Smooth muscle cell of the brain vasculature (primary cell): ENCODE measurements at regions not wholly inside any gene's neighbourhood (a gene's known extent, or its start where the extent isn't known, plus 50 kb on each side); places are given as distances from the start of the nearest gene placed in this dataset.

Source experiments
- DNase-seq: peaks from one replicate; pipeline ENCODE4 v3.0.0-alpha.2; 2012; ENCODE audit warnings: low read depth, low spot score

DNA sequence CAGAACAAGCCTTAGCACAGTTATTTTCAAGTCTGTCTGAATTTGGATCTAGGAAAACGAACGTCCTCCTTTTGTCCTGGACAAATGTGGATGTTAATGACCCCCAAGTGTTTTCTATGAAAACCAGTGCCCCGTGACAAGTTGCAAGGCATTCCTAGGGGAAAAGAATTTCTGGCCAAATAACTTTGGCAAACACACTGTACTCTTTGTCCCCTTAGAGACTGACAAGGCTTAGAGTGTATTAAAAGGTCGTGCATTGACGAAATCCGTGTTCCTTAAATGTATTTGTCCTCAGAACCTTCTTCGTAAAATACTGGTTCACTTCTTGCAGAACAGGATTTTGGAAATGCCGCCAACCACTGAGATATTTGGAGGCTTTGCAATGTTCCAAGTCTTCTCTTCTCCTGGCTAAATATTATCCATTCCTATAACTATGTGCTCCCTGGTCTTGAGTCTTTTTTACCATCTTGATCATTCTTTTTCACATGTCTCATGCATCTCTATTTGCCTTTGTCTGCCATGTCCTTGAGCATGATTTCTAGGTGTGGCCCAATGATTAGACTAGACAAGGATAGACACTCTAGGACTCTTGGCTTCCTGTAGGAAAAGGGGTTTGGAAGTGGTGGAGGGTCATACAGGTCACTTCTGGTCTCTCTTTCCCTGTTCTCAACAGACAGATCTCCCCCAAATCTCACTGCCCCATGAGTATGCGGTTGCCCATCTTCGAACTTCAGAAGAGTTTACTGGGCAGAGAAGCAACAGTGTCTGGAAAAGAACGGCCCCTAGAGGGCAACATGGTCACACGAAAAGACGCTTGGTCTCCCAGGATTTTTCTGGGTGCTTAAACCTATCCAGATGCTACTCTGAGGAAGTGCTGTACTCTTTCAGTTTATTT is 117.5 kb downstream of the EDEM1 start:
- no peak for DNase-seq

DNA sequence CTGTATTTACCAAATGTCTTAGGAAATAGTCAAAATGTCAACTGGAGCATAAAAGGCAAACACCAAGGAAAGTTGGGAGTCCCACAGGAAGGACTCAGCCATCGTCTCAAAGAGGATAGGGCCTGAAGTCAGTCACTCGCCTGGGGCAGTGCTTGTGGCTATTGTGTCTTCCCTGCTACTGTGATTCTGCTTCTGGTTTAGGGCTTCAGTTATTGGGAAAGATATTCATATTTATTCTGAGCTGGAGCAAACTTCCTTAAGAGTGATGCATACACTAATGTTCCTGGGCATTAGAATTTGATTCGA is 118.1 kb downstream of the EDEM1 start:
- no peak for DNase-seq

DNA sequence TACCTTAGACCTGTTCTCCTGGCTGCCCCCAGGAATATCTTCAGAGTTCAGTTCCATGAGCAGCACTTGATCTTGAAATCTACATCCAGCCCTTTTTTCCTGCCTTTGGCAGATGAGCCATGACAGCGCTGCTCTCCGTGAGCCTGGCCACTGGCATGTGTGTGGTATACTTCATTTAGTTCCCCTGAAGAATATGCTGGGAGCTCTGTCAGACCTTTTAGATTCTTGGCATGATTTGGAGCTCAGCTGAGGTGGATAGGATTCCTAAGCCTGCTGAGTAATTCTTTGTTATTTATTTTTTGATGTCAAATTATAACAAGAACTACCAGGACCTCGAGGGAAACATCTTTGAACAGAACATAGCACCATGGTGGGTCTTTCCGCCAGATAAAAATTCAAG is 121.7 kb downstream of the EDEM1 start:
- DNase-seq: no peak

DNA sequence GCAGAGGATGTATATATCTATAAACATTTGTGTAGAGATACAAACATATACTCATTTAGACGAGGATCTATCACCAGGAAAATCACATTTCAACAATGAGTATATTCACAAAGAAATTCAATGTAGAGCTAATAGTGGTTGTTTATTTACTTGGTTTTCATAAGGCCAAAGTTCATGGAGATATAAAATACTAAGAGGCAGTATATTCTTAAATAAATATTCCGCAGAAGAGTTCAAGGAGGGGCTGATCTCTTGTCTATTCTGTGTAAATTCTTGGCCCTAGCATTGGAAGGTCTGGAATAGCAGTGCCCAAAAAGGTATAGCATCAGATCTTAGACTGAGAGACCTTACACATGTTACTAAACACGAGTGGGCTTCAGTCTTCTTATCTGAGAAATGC is 122.1 kb downstream of the EDEM1 start:
- DNase-seq: no peak

DNA sequence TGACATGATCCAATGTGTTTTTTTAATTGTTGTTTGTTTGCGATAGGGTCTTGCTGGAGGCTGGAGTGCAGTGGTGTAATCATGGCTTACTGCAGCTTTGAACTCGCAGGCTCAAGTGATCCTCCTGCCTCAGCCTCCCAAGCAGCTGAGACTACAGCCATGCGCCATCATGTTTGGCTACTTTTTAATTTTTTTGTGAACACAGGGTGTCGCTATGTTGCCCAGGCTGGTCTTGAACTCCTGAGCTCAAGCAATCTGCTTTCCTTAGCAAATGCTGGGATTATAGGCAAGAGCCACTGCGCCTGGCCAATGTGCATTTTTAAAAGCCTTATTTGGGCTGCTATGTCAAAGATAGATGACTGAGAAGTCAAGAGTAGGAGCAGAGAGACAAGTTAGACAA is 123.0 kb downstream of the EDEM1 start:
- no peak for DNase-seq

DNA sequence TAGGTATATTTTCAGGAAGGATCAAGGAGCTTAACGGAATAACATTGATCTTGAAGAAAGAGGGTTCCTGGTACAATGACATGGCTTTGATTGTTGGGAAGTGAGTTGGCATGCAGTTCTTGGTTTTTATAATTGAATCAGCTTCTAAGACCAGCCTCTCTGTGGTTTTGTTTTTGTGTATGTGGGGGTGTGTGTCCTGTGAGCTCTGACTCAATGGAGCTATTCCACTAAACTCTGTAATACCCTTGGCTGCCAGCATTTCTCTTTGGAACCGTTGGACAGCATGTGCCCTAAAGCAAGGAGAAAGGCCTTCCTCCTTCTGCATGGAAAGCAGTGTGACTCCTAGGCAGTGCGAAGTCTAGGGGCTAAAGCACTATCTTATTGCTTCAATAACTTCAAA is 124.8 kb downstream of the EDEM1 start:
- DNase-seq: no peak

DNA sequence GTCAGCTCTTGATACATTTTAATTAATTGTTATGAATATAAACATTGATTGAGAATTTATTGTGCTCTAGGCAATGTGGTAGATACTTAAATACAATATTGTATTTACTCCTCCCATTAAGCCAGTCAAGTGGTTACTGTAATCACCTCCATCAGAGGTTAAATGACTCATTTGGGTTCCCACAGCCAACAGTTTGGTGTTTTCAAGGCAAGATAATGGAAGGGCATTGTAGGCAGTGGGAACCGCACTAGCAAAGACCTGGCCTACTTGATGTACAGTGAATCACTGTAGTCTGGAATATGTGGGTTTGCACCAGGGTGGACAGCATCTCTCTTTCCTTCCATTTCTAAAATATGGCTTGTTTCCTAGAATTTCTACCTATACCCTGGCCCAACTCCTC is 127.4 kb downstream of the EDEM1 start:
- DNase-seq: no peak

DNA sequence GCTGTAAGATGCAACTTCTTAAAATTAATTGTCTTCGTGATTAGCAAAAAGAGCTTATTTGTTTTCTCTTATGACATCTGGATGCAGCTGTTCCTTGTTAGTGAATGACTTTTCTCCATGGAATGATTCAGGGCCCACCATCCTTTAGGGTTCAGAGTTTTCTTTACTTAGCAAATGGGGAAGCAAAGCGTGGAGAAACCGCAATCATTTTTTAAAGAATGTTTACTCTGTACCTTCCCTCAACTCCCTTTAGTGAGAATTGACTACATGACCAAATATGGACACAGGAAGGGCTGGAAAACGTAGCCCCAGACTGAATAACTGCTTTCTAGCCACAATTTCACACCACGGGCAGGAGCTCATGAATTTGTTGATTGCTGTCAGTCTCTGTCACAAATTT is 130.1 kb downstream of the EDEM1 start:
- no peak for DNase-seq

DNA sequence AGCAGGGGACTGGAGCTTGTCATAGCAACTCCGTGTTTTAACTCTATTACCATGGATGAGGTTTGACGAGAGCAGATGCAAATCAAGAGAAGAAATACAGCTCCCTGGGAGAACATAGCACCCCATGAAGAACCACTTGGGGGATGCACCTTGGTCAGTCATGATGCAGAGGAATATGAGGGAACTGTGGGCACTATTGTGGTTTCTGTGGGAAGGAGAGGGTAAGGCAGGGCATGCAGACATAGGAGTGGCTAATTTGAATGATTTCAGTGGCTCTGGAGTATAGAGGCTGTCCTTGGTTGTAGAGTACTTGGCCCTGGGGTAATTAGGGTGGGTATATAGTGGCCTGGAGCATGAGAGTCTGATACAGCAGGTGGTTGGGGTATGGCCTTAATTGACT is 131.9 kb downstream of the EDEM1 start:
- DNase-seq: no peak

DNA sequence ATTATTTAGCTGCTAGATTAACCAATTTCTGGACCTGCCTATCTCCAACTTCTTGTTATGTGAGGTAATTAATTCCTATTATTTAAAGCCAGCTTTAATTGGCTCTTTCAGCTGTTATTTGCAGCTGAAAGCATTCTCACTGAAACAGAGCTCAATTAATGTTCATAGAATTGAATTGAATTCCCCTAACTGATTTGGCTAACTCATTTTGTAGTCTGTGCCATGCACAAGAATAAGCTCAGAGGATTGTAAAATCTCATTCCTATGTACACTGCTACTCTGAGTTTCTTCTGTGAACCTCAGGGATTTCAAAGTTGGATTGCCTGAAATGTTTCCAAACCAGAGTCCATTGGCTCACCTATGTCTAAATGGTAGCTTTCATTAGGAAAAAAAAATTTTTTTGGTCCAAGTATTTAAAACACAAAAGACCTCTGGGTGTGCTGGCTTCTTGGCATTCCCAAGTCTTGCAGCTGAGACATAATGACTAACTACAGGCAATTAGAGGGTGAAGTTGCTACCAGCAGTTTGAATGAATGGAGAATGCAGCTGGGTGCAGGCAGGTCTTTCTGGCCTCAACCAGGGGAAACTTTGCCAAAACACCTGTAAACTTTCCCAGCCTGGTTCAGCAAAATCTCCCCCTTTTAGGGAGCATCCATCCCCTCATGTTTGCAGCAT is 134.3 kb downstream of the EDEM1 start:
- DNase-seq: no peak

DNA sequence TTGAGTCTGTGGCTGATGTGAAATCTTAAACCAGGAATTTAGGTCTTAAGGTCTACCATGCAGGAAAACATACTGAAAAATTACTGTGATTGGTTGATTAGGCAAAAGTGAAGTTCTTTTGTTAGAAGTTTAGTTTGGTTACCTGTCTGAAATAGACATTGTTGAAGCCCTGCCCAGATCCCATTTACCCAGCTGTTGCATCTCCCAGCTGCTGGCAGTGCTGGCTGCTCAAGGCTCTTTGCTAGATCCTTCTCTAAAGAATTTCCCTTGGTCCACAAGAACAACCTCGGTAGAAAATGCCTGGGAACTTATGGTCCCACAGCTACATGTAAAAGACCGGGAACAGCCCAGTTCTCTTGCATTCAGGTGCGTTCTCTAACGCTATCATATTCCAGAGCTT is 137.3 kb downstream of the EDEM1 start:
- no peak for DNase-seq

DNA sequence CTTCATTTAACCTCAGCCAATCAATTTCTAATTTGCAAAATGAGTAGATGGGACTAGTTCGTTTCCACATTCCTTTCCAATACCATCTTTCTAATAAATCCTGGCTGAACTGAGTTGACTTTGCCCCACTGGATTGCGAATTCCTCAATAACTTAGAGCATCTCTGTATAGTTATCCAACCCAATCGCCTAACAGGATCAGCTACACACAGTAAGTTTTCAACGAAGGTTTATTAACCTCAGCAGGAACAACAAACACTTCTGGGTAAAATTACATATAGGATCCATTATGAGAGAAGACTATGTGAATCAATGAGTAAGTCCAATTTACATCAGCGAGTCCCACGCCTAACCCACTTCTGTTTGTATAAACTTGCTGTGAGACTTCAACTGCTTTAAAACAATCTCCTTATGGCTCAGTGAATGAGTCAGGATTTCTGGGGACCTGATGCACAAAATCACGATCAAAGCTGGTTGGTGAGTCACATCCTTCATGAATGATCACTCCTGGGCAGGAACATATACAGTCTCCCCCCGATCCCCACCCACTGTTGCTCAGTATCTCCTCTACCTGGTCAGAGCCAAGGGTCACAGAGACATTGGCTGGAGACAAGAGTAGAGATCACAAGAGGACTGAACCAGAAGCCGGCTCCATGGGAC is 142.8 kb downstream of the EDEM1 start:
- DNase-seq: no peak

DNA sequence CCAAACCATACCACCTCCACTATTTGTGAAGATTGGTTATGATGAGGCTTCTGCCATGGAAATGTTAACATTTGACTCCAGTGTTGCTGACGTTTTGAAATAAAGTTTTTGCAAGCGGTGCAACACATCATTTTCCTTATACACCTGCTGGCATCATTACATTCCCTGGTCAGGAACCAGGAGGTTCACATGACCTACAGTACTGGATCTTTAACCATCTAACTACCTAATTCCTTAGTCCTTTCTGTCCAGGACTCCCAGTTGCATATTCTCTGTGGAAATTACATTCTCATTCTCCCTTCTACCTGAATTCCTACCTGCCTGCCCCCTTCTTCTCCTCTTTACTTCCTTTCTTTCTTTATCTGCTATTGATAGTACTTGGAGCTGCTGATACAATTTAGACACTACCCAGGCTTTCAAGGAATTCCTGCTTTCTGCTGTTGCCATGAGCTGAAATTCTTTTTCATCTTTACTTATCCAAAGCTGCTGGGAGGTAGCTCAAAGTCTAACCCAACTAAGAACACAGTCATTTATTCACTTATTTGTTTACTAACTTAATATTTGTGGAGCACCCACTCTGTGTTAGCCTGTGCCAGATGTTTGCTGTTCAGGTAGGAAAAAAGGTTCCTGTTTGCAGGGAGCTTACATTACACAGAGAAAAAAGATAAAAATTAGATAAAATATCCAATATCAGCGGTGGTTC is 144.2 kb downstream of the EDEM1 start:
- DNase-seq: no peak

DNA sequence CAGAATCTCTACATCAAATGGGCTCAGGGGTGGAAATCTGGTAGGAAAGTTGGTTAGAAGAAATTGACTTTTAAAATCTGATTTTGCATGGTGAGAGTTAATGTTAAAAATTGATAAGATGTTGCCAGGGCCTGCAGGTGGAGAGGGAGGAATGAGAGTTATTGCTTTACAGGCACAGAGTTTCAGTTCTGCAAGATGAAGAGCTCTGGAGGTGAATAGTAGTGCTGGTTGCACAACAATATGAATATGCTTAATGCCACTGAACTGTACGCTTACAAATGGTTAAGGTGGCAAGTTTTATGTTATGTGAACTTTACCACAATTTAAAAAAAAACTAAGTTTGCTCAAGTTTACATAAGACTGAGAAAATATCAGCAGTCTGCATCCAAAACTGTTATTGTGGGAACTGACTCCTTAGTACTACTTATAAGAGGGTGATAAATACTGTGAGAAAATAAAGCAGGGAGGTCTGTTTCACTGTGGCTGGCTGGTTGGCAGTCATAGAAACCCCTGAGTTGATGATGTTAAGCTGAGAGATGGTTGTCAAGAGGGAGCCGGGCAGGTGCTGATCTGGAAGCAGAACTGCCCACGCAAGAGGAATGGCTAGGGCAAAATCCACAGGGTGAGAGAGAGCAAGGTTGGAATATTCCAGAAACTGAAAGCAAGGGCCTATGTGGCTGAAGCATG is 144.9 kb downstream of the EDEM1 start:
- DNase-seq: no peak

DNA sequence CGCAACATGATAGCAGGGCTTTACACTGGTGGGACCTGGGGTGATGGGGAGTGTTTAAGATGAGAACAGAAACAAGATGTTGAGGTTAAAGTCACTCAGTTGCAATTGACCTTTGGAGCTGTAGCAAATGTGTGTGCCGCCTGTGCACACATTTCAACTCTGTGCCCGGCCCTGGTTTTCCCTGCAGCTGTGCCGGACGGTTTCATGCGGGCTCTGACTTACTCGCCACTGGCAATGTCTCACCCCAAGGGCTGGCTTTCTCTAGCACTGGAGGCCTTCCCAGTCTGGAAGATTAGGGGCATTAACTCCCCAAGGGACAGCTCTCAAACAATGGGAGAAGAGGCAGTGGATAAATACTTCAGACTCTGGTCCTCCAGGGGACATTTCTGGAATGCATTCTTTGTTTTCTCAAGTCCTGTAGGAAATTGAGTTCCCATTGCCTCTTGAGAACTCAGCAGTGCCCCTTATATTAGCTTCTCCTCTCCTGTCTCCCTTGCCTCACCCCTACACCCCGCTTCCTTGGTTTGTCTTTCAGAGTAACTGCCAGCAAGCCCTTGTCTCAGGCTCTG is 152.5 kb downstream of the EDEM1 start:
- DNase-seq: no peak

DNA sequence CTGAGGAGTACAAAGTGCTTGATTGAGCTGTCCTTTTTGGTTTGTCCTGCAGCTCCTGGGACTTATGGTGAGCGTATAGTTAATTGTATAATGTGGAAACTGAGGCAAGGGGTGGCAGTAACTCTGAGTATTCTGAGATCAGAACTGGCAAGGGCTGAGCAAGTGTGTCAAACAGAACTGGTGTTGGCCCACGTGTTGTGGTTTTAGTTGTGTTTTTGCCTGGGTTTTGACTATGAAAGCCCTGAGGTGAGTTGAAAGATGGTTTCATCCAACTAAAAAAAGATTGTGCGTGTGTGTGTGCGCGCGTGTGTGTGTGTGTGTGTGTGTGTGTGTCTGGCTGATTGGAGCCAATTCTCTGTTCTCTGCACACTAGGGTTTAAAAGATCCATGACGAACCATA is 154.1 kb downstream of the EDEM1 start:
- DNase-seq: no peak

DNA sequence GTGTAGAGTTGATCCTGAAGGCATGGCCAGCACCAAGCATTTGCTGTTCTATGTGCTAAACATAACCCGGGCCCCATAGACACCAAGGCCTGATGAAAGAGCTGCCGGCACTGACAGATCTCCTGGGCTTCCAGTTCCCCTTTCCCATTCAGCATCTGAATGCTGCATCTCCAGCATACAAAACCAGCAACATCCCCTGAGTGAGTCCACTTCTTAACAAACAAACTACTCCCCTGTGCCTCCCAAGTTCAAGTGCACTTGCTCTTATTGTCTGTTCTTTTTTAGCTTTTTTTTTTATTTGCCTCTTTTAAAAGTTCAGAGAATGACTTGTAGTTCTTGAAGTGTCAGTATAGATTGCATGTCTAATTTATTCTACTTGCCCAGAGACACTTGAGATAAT is 156.0 kb downstream of the EDEM1 start:
- DNase-seq: no peak

DNA sequence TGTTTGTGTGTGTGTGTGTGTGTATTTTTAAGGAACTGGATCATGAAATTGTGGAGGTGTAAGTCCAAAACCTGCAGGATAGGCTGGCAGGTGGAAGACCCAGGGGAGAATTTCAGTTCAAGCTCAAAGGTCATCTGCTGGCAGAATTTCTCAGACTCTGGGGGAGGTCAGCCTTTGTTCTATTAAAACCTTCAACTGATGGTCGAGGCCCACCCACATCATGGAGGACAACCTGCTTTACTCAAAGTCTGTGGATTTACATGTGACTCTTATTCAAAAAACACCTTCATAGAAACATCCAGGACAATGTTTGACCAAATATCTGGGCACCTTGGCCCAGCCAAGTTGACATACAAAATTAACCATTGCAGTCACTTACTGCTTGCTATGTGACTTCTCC is 157.2 kb downstream of the EDEM1 start:
- no peak for DNase-seq

DNA sequence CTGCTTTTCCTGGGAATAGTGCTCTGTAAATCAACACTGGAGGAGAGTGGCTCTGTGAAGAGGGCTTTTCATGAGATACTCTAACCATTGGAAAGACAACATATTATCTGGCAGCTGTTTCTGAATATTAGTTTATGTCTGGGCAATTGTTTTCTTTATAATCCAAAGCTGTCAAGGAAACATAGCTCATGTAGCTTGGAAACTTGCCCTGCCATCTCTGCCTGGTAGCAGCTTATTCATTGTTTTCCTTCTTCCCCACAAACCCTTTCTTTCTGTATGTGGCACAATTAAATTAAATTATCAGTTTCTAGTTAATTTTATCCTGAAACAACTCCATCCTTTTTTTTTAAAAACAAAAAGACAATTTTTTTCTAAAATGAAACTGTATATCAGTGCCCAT is 160.0 kb downstream of the EDEM1 start:
- DNase-seq: no peak

DNA sequence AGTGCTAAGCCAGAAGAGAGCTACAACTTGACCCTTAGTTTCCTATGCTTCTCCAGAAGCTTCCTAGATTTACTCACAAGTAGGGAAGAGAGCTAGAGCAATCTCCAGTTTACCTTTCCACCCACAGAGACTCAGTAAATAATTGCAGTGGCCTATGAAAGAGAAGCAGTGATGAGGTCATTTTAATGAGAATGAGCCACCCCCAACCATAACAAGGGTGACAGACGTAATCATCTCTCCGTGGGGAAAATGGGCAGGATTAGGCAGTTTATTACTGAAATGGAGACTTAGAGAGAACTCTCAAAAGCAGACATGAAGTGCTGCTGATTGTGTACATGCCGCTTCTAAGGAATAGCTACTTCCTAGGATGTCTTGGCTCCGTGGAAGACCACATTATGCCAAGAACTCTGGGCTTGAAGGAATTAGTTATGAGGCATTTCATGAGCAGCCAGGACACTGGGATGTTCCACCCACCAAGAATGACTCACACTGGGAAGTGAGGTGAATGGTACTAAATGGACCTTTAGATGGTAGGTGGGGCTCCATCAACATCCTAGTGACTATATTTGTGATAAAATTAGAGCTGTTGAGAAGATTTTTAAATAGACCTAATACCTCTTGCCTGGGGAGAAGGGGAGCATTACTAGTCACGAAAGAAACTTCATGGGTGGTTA is 160.9 kb downstream of the EDEM1 start:
- DNase-seq: no peak

DNA sequence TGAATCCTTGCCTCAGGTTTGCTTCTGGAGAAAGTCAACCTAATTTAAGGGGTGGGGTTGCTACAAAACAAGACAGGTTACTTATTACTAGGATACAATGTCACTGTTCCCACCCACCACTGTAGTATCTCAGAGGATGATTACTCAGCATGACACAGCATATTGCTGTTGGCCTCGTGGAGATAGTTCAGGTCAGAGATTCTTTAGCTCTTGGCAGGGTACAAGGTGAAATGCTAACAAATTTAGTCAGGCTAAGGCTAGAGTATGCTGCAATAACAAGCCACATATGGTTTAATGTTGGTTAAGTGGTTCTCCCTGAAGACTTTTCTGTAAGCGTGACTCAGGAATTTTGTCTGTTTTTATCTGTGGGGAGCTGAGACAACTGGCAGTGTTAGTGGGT is 161.8 kb downstream of the EDEM1 start:
- no peak for DNase-seq
